ENCODE measurements at regions not wholly inside any gene's neighbourhood (a gene's known extent, or its start where the extent isn't known, plus 50 kb on each side); places are given as distances from the start of the nearest gene placed in this dataset.

GRCh38 chr12:104902125-104902524, 56.0 kb downstream of the SLC41A2 start:
- TF ChIP-seq CTCF (IDR thresholded peaks at IDR 0.05): no peak
- TF ChIP-seq EP300 (IDR thresholded peaks at IDR 0.05): no peak
- TF ChIP-seq POLR2A (IDR thresholded peaks at IDR 0.05): no peak

All from sigmoid colon (tissue), 4 donors.